MM.1S (cell line): ENCODE measurements at regions not wholly inside any gene's neighbourhood (a gene's known extent, or its start where the extent isn't known, plus 50 kb on each side); places are given as distances from the start of the nearest gene placed in this dataset.

Experiments used
- DNase-seq: peaks from one replicate; pipeline ENCODE4 v3.0.0-alpha.2; 2015
- H2AFZ ChIP-seq: fragments of 300-600 bp; sonication (generic); 2 replicates; pipeline ENCODE4 v1.6.0; 2016; ENCODE audit warnings: antibody characterized with exemption, low read length
- H3F3A ChIP-seq: fragments of 300-600 bp; sonication (generic); 2 replicates; pipeline ENCODE4 v1.6.1; 2016; ENCODE audit warnings: mild to moderate bottlenecking, antibody characterized with exemption, low read length, moderate library complexity, mixed read lengths; ENCODE audit not compliant: insufficient read depth
- H3K27ac ChIP-seq: fragments of 300-600 bp; sonication (generic); 2 replicates; pipeline ENCODE4 v1.5.1; 2016; ENCODE audit warnings: mild to moderate bottlenecking, low read length
- H3K27me3 ChIP-seq: fragments of 300-600 bp; sonication (generic); replicated peaks from 2 replicates; pipeline ENCODE4 v1.6.0; 2016; ENCODE audit warnings: low read length; ENCODE audit not compliant: insufficient read depth
- H3K36me3 ChIP-seq: fragments of 300-600 bp; sonication (generic); replicated peaks from 2 replicates; pipeline ENCODE4 v1.6.1; 2016; ENCODE audit warnings: mild to moderate bottlenecking, low read length, mixed read lengths; ENCODE audit not compliant: insufficient read depth
- H3K4me1 ChIP-seq: fragments of 300-600 bp; sonication (generic); 2 replicates; pipeline ENCODE4 v1.6.1; 2016; ENCODE audit warnings: low read length, mixed read lengths
- H3K4me2 ChIP-seq: fragments of 300-600 bp; sonication (generic); 2 replicates; pipeline ENCODE4 v1.6.0; 2016; ENCODE audit warnings: low read depth, low read length
- H3K4me3 ChIP-seq: fragments of 300-600 bp; sonication (generic); 2 replicates; pipeline ENCODE4 v1.5.1; 2016; ENCODE audit warnings: low read length, mixed read lengths
- H3K79me2 ChIP-seq: fragments of 300-600 bp; sonication (generic); 2 replicates; pipeline ENCODE4 v1.6.1; 2016; ENCODE audit warnings: mixed run types, low read length, mixed read lengths
- H3K9ac ChIP-seq: fragments of 300-600 bp; sonication (generic); 2 replicates; pipeline ENCODE4 v1.6.1; 2016; ENCODE audit warnings: low read length, mixed read lengths
- H3K9me2 ChIP-seq: fragments of 300-600 bp; sonication (generic); replicated peaks from 2 replicates; pipeline ENCODE4 v1.6.1; 2016; ENCODE audit warnings: mild to moderate bottlenecking, low read length, mixed read lengths; ENCODE audit not compliant: insufficient read depth
- H3K9me3 ChIP-seq: fragments of 300-600 bp; sonication (generic); replicated peaks from 2 replicates; pipeline ENCODE4 v1.6.1; 2016; ENCODE audit warnings: mild to moderate bottlenecking, low read length, mixed read lengths; ENCODE audit not compliant: insufficient read depth
- H4K20me1 ChIP-seq: fragments of 300-600 bp; sonication (generic); 2 replicates; pipeline ENCODE4 v1.6.1; 2016; ENCODE audit warnings: mild to moderate bottlenecking, low read length, moderate library complexity, mixed read lengths; ENCODE audit not compliant: insufficient read depth
- CTCF ChIP-seq: fragments of 300-600 bp; sonication (generic); IDR thresholded peaks from 2 replicates; pipeline ENCODE4 v1.5.1; 2016; ENCODE audit warnings: antibody characterized with exemption, low read length, mixed read lengths
- EZH2 ChIP-seq: fragments of 300-600 bp; sonication (generic); optimal IDR thresholded peaks from 2 replicates; pipeline ENCODE3; 2017; ENCODE audit warnings: low read depth, mild to moderate bottlenecking, antibody characterized with exemption, low read length, mixed read lengths
- EZH2phosphoT487 ChIP-seq: fragments of 300-600 bp; sonication (generic); IDR thresholded peaks from 2 replicates; pipeline ENCODE4 v1.6.1; 2018; ENCODE audit warnings: antibody characterized with exemption, low read length

GRCh38 chr2:234867882-234868285 is 83.9 kb upstream of the SH3BP4 start:
- no peak for DNase-seq
- Histone ChIP-seq H3K4me2 (no peak overlapping the region), H3K79me2 (no peaks in the 10 kb centered on the region), H2AFZ (no peak overlapping the region), H4K20me1 (no peaks in the 10 kb centered on the region), H3K9ac (no peak overlapping the region), H3K4me1 (no peaks in the 10 kb centered on the region), H3K27ac (no peak overlapping the region), H3K4me3 (no peak overlapping the region), H3K9me3 (no peaks in the 10 kb centered on the region), H3K27me3 (no peaks in the 10 kb centered on the region), H3F3A (no peaks in the 10 kb centered on the region), H3K9me2 (no peaks in the 10 kb centered on the region), H3K36me3 (no peaks in the 10 kb centered on the region)
- no peak for TF ChIP-seq CTCF
- TF ChIP-seq EZH2phosphoT487 = no peak
- TF ChIP-seq EZH2 = no peak

GRCh38 chr2:234865586-234865985 is 86.2 kb upstream of the SH3BP4 start:
- Histone ChIP-seq H3K9me2 (no peaks in the 10 kb centered on the region), H3K9me3 (no peaks in the 10 kb centered on the region), H2AFZ (no peak overlapping the region), H4K20me1 (no peaks in the 10 kb centered on the region), H3K4me3 (no peak overlapping the region), H3F3A (no peaks in the 10 kb centered on the region), H3K27me3 (no peaks in the 10 kb centered on the region), H3K79me2 (no peaks in the 10 kb centered on the region), H3K36me3 (no peaks in the 10 kb centered on the region), H3K27ac (no peak overlapping the region), H3K9ac (no peak overlapping the region), H3K4me1 (no peaks in the 10 kb centered on the region), H3K4me2 (no peak overlapping the region)
- TF ChIP-seq EZH2 (no peak), CTCF (no peak), EZH2phosphoT487 (no peak)
- no peak for DNase-seq

- H3F3A ChIP-seq = no peaks in the 10 kb centered on the region
- no peaks in the 10 kb centered on the region for H4K20me1 ChIP-seq
- H3K9me3 ChIP-seq = no peaks in the 10 kb centered on the region
- H3K27me3 ChIP-seq = no peaks in the 10 kb centered on the region
- H3K79me2 ChIP-seq = no peaks in the 10 kb centered on the region
- H3K4me3 ChIP-seq = no peak overlapping the region
- H2AFZ ChIP-seq = no peak overlapping the region
- H3K9me2 ChIP-seq = no peaks in the 10 kb centered on the region
- H3K9ac ChIP-seq = no peak overlapping the region
- no peak overlapping the region for H3K4me2 ChIP-seq
- DNase-seq = no peak
- H3K4me1 ChIP-seq = no peaks in the 10 kb centered on the region
- TF ChIP-seq CTCF (no peak), EZH2phosphoT487 (no peak), EZH2 (no peak)
- H3K36me3 ChIP-seq = no peaks in the 10 kb centered on the region
- no peak overlapping the region for H3K27ac ChIP-seq
Measured at GRCh38 chr2:234865040-234865439, 86.8 kb upstream of the SH3BP4 start.

- Histone ChIP-seq H4K20me1 (no peaks in the 10 kb centered on the region), H3K4me2 (no peak overlapping the region), H3K9ac (no peak overlapping the region), H3K4me3 (no peak overlapping the region), H3K79me2 (no peaks in the 10 kb centered on the region), H3F3A (no peaks in the 10 kb centered on the region), H3K9me2 (no peaks in the 10 kb centered on the region), H3K27me3 (no peaks in the 10 kb centered on the region), H2AFZ (no peak overlapping the region), H3K9me3 (no peaks in the 10 kb centered on the region), H3K36me3 (no peaks in the 10 kb centered on the region), H3K4me1 (no peaks in the 10 kb centered on the region), H3K27ac (no peak overlapping the region)
- DNase-seq = no peak
- TF ChIP-seq EZH2phosphoT487 = no peak
- TF ChIP-seq CTCF = no peak
- TF ChIP-seq EZH2 = no peak
Measured at GRCh38 chr2:234864506-234864905, 87.3 kb upstream of the SH3BP4 start.
